ENCODE measurements at regions not wholly inside any gene's neighbourhood (a gene's known extent, or its start where the extent isn't known, plus 50 kb on each side); places are given as distances from the start of the nearest gene placed in this dataset.
"Not testable (repeated sequence)": the region's sequence is repeated elsewhere in the genome, so short reads cannot be mapped to it uniquely, and the experiment has no call there.

- H3K9me3 ChIP-seq (replicated peaks; ENCODE audit: control insufficient read depth, insufficient read depth, low read length); H2AFZ ChIP-seq (ENCODE audit: control insufficient read depth, low read depth, low read length); ATAC-seq; H3K9ac ChIP-seq (ENCODE audit: control insufficient read depth, insufficient read depth, low read length); intact Hi-C loops (cut with micrococcal nuclease; ENCODE audit: unreplicated experiment); POLR2A ChIA-PET; H3K79me2 ChIP-seq (ENCODE audit: control insufficient read depth, insufficient read depth, low read length); RAD21 ChIA-PET (ENCODE audit: unreplicated experiment); H3K4me3 ChIP-seq; BruUV-seq (replicated peaks); SMC1A ChIA-PET (ENCODE audit: uncharacterized antibody, unreplicated experiment); in situ Hi-C loops (cut with MboI); CTCF ChIA-PET; H3K36me3 ChIP-seq (ENCODE audit: control insufficient read depth in 2 of 2, insufficient read depth in 2 of 2, low read length in 1 of 2); H3K27ac ChIP-seq (ENCODE audit: control insufficient read depth, insufficient read depth); H3K4me1 ChIP-seq (ENCODE audit: control insufficient read depth, insufficient read depth, low read length); FAIRE-seq; H4K20me1 ChIP-seq (ENCODE audit: control insufficient read depth, insufficient read depth); H3K4me2 ChIP-seq (ENCODE audit: control insufficient read depth, insufficient read depth); DNase-seq (ENCODE audit: low read depth, low spot score); H3K27me3 ChIP-seq (replicated peaks in 1 of 2; ENCODE audit: control insufficient read depth in 2 of 2, insufficient read depth in 2 of 2, low read length in 1 of 2): not testable (repeated sequence)
- no CpG with 5 or more reads among the region's 15 CpGs for WGBS (ENCODE audit: insufficient coverage, insufficient replicate concordance, low lambda C conversion rate, missing lambda C conversion rate)
Observed at GRCh38 chr1:149239897-149240508, 136.7 kb upstream of the NBPF9 start.

DNA sequence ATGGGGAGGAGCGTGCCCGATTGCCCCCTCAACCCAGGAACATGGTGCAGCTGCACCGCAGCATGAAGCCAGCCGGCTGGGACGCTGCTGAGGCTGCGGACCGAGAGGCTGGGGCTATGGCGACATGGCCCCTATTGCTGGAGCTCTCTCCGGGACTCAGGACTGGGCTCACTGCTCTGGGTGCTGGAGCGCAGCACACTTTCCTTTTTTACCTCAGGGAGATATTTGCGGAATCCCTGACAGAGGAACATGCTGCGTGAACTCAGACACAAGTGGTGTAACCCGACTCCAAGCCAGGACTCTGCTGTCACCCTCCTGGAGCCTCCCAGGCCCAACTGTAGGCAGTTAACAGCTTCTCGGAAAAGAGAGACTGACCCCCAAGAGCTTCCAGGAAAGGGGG lies 137.2 kb upstream of the NBPF9 start:
- H3K79me2 ChIP-seq (ENCODE audit: control insufficient read depth, insufficient read depth, low read length); intact Hi-C loops (cut with micrococcal nuclease; ENCODE audit: unreplicated experiment); H3K9me3 ChIP-seq (replicated peaks; ENCODE audit: control insufficient read depth, insufficient read depth, low read length); DNase-seq (ENCODE audit: low read depth, low spot score); ATAC-seq; SMC1A ChIA-PET (ENCODE audit: uncharacterized antibody, unreplicated experiment); in situ Hi-C loops (cut with MboI); H3K27ac ChIP-seq (ENCODE audit: control insufficient read depth, insufficient read depth); H3K27me3 ChIP-seq (replicated peaks in 1 of 2; ENCODE audit: control insufficient read depth in 2 of 2, insufficient read depth in 2 of 2, low read length in 1 of 2); RAD21 ChIA-PET (ENCODE audit: unreplicated experiment); H3K4me3 ChIP-seq; H3K36me3 ChIP-seq (ENCODE audit: control insufficient read depth in 2 of 2, insufficient read depth in 2 of 2, low read length in 1 of 2); H3K4me2 ChIP-seq (ENCODE audit: control insufficient read depth, insufficient read depth); H3K9ac ChIP-seq (ENCODE audit: control insufficient read depth, insufficient read depth, low read length); H4K20me1 ChIP-seq (ENCODE audit: control insufficient read depth, insufficient read depth); CTCF ChIA-PET; POLR2A ChIA-PET; BruUV-seq (replicated peaks); H3K4me1 ChIP-seq (ENCODE audit: control insufficient read depth, insufficient read depth, low read length); FAIRE-seq; H2AFZ ChIP-seq (ENCODE audit: control insufficient read depth, low read depth, low read length): not testable (repeated sequence)
- no CpG with 5 or more reads among the region's 14 CpGs for WGBS (ENCODE audit: insufficient coverage, insufficient replicate concordance, low lambda C conversion rate, missing lambda C conversion rate)

DNA sequence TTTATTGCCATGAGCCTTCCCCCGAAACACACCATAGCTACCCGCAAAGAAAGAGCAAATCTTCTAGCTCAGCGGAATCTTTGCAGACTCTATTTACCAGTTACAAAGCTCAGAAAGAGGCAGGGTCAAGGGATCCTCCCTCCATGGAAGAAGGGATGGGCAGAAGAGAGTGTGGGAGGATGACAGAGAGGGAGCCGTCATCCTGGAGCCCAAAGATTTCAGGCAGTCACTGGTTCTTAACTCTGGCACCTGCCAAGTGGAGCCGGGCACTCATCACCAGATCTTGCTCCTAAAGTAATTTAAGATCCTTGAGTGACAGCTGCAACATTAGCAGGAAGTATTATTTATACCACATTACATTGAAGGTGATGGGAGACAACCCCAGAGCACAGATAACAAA lies 137.9 kb upstream of the NBPF9 start:
- H3K27ac ChIP-seq (ENCODE audit: control insufficient read depth, insufficient read depth); H3K4me2 ChIP-seq (ENCODE audit: control insufficient read depth, insufficient read depth); H3K36me3 ChIP-seq (ENCODE audit: control insufficient read depth in 2 of 2, insufficient read depth in 2 of 2, low read length in 1 of 2); intact Hi-C loops (cut with micrococcal nuclease; ENCODE audit: unreplicated experiment); FAIRE-seq; H3K9ac ChIP-seq (ENCODE audit: control insufficient read depth, insufficient read depth, low read length); H3K4me1 ChIP-seq (ENCODE audit: control insufficient read depth, insufficient read depth, low read length); POLR2A ChIA-PET; RAD21 ChIA-PET (ENCODE audit: unreplicated experiment); ATAC-seq; in situ Hi-C loops (cut with MboI); H3K27me3 ChIP-seq (replicated peaks in 1 of 2; ENCODE audit: control insufficient read depth in 2 of 2, insufficient read depth in 2 of 2, low read length in 1 of 2); SMC1A ChIA-PET (ENCODE audit: uncharacterized antibody, unreplicated experiment); H4K20me1 ChIP-seq (ENCODE audit: control insufficient read depth, insufficient read depth); H2AFZ ChIP-seq (ENCODE audit: control insufficient read depth, low read depth, low read length); H3K9me3 ChIP-seq (replicated peaks; ENCODE audit: control insufficient read depth, insufficient read depth, low read length); H3K79me2 ChIP-seq (ENCODE audit: control insufficient read depth, insufficient read depth, low read length); BruUV-seq (replicated peaks); H3K4me3 ChIP-seq; CTCF ChIA-PET; DNase-seq (ENCODE audit: low read depth, low spot score): not testable (repeated sequence)
- no CpG with 5 or more reads among the region's 5 CpGs for WGBS (ENCODE audit: insufficient coverage, insufficient replicate concordance, low lambda C conversion rate, missing lambda C conversion rate)

GRCh38 chr1:149243572-149243971 lies 140.2 kb upstream of the NBPF9 start:
- BruUV-seq (replicated peaks); H3K9ac ChIP-seq (ENCODE audit: control insufficient read depth, insufficient read depth, low read length); in situ Hi-C loops (cut with MboI); RAD21 ChIA-PET (ENCODE audit: unreplicated experiment); H3K27ac ChIP-seq (ENCODE audit: control insufficient read depth, insufficient read depth); SMC1A ChIA-PET (ENCODE audit: uncharacterized antibody, unreplicated experiment); H3K36me3 ChIP-seq (ENCODE audit: control insufficient read depth in 2 of 2, insufficient read depth in 2 of 2, low read length in 1 of 2); H3K27me3 ChIP-seq (replicated peaks in 1 of 2; ENCODE audit: control insufficient read depth in 2 of 2, insufficient read depth in 2 of 2, low read length in 1 of 2); CTCF ChIA-PET; POLR2A ChIA-PET; H3K4me3 ChIP-seq; H3K4me2 ChIP-seq (ENCODE audit: control insufficient read depth, insufficient read depth); FAIRE-seq; H3K4me1 ChIP-seq (ENCODE audit: control insufficient read depth, insufficient read depth, low read length); H3K9me3 ChIP-seq (replicated peaks; ENCODE audit: control insufficient read depth, insufficient read depth, low read length); H4K20me1 ChIP-seq (ENCODE audit: control insufficient read depth, insufficient read depth); H3K79me2 ChIP-seq (ENCODE audit: control insufficient read depth, insufficient read depth, low read length); DNase-seq (ENCODE audit: low read depth, low spot score); H2AFZ ChIP-seq (ENCODE audit: control insufficient read depth, low read depth, low read length); intact Hi-C loops (cut with micrococcal nuclease; ENCODE audit: unreplicated experiment); ATAC-seq: not testable (repeated sequence)
- WGBS (ENCODE audit: insufficient coverage, insufficient replicate concordance, low lambda C conversion rate, missing lambda C conversion rate), result no CpG with 5 or more reads among the region's 4 CpGs

Measured in GM12878 (cell line).